Epithelial cell of esophagus (primary cell): ENCODE measurements at regions not wholly inside any gene's neighbourhood (a gene's known extent, or its start where the extent isn't known, plus 50 kb on each side); places are given as distances from the start of the nearest gene placed in this dataset.

Experiments
- DNase-seq: peaks from one replicate; pipeline ENCODE4 v3.0.0; 2010; ENCODE audit warnings: low read depth
- H3K4me3 ChIP-seq: 2 replicates; pipeline ENCODE4 v1.5.1; 2011; ENCODE audit warnings: mild to moderate bottlenecking, low read length, control low read depth
- CTCF ChIP-seq: IDR thresholded peaks from 2 replicates; pipeline ENCODE4 v1.5.1; 2011; ENCODE audit warnings: low read depth, mild to moderate bottlenecking, low read length, control low read depth, inconsistent platforms; ENCODE audit not compliant: insufficient read depth; ENCODE audit errors: missing control alignments

DNA sequence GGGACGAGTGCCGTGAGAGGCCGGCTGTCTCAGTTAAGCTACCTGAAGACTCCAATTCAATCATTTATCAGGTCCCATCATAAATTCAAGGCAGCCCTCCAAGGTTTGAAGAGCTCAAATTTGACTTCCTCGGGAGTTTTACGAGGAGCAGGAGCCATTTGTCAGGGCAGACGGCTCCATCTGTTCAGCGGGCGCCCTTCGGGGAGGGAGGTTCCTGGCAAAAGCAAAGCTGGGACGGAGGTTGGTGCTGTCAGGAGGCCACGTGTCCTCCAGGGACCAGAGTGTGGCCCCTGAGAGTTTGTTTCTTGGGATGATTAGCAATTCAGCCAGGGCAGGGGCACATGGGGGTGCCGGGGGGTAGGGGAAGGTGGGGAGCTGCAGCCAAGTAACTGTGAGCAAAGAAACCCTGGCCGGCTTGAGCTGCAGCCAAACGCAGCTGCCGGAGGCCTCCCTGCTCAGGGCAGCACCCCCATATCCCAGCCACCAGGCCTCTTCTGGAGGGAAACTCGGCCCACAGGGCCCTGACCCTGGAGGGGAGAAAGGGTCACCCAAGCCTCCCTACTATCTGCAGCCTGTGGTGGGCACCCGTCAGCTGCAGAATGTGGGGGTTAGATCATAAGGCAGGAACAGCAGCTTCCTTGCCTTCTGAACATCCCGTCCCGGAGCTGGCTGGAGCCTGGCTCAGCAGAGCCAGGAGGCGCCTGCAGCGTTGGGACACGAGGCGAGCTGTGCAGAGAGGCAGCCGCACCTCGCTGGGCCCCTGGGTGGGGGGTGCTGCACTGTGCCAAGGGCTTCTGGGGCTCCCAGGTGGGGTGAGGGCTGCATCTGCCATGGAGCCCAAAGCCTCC lies 63.6 kb upstream of the GATA5 start:
- TF ChIP-seq CTCF = no peak
- no peak overlapping the region for H3K4me3 ChIP-seq
- no peak for DNase-seq

GRCh38 chr20:62540504-62540903 lies 64.7 kb upstream of the GATA5 start:
- TF ChIP-seq CTCF = no peak
- no peak overlapping the region for H3K4me3 ChIP-seq
- no peak for DNase-seq

DNA sequence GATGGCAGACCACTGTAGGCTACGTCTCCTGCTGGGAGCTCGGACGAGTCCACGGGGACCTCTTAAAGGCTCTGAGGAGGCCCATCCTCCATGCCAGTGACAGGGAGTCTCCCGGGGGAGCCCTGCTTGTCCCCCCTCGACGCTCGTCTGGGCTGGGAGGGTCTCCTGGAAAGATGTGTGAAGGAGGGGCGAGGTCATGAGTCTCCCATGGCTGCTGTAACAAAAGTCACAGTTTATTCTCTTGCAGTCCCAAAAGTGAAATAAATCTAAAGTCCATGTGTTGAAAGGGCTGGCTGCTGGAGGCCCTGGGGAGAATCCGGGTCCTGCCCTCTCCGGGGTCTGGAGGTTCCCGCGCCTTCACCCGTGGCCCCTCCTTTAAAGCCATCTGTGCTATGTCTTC lies 67.1 kb upstream of the GATA5 start:
- TF ChIP-seq CTCF = no peak
- DNase-seq = no peak
- H3K4me3 ChIP-seq = no peak overlapping the region

GRCh38 chr20:62543470-62544302 lies 67.9 kb upstream of the GATA5 start:
- no peak for DNase-seq
- no peak for TF ChIP-seq CTCF
- H3K4me3 ChIP-seq = no peak overlapping the region

GRCh38 chr20:62544505-62545055 lies 68.8 kb upstream of the GATA5 start:
- no peak overlapping the region for H3K4me3 ChIP-seq
- no peak for DNase-seq
- no peak for TF ChIP-seq CTCF

GRCh38 chr20:62545271-62545670 lies 69.5 kb upstream of the GATA5 start:
- DNase-seq = no peak
- no peak for TF ChIP-seq CTCF
- H3K4me3 ChIP-seq = no peak overlapping the region
